HepG2 (cell line): ENCODE measurements at regions not wholly inside any gene's neighbourhood (a gene's known extent, or its start where the extent isn't known, plus 50 kb on each side); places are given as distances from the start of the nearest gene placed in this dataset.

Experiments used
- ATAC-seq: fragments of 200-7000 bp; cut with Tn5 transposase; 3 replicates; pipeline ENCODE4 v1.9.1; 2020; ENCODE audit warnings: mild to moderate bottlenecking, moderate library complexity
- BruUV-seq: library from RNA; stranded (reverse); fragments of 400-500 nt; replicated peaks from 2 replicates; lab custom pipeline; 2021; lab: Mats Ljungman, UMichigan
- CTCF ChIA-PET: fragments of 300-600 bp; formaldehyde crosslinking; extraction: SDS; loops from one replicate; lab custom pipeline; 2021; ENCODE audit warnings: low total read pairs, inconsistent platforms, low intra/inter-chr PET ratio; lab: Yijun Ruan, JAX
- POLR2A ChIA-PET: fragments of 350-600 bp; sonication (Branson Sonifier 250); formaldehyde crosslinking; loops from one replicate; lab custom pipeline; 2020; ENCODE audit warnings: antibody characterized with exemption, inconsistent platforms; lab: Yijun Ruan, JAX
- DNase-seq: peaks from one replicate; pipeline ENCODE4 v3.0.0-alpha.2; 2015; ENCODE audit warnings: low spot score
- FAIRE-seq: peaks from 3 replicates; lab custom pipeline; 2011; peaks lifted over from hg19 to GRCh38; lab: Jason Lieb, UNC
- H2AFZ ChIP-seq: one replicate; pipeline ENCODE4 v1.6.1; 2011; ENCODE audit warnings: low read length, inconsistent platforms
- H3K27ac ChIP-seq: fragments of 300-600 bp; 3 replicates; pipeline ENCODE4 v1.8.0; 2011; ENCODE audit warnings: mixed run types, mild to moderate bottlenecking, mixed read lengths, low read length, inconsistent platforms; ENCODE audit not compliant: insufficient read depth; ENCODE audit errors: extremely low read length
- H3K27me3 ChIP-seq, 2 experiments: fragments of 200-600 bp in 1 of 2; 2 replicates in 1 of 2; 3 replicates in 1 of 2; pipeline versions ENCODE4 v1.6.0 to v1.8.0; 2011; ENCODE audit warnings: low read length in 2 of 2, mild to moderate bottlenecking in 2 of 2, moderate library complexity in 2 of 2, inconsistent platforms in 1 of 2; ENCODE audit not compliant: insufficient read depth in 2 of 2, control insufficient read depth in 1 of 2
- H3K36me3 ChIP-seq, 2 experiments: fragments of 200-600 bp in 1 of 2; replicated peaks in 1 of 2; 2 replicates in 1 of 2; 3 replicates in 1 of 2; pipeline versions ENCODE4 v1.5.1 to v1.8.0; 2011; ENCODE audit warnings: low read length in 2 of 2, inconsistent platforms in 1 of 2; ENCODE audit not compliant: insufficient read depth in 2 of 2, control insufficient read depth in 1 of 2
- H3K4me1 ChIP-seq: 2 replicates; pipeline ENCODE4 v1.5.1; 2012; ENCODE audit warnings: low read length, inconsistent platforms; ENCODE audit not compliant: insufficient read depth
- H3K4me2 ChIP-seq: 2 replicates; pipeline ENCODE4 v1.6.0; 2011; ENCODE audit warnings: low read depth, low read length, inconsistent platforms
- H3K4me3 ChIP-seq, 3 experiments: fragments of 200-600 bp in 1 of 3; sonication (generic), shearing (Covaris generic) in 1 of 3; replicated peaks in 1 of 3; 2 replicates each; pipeline ENCODE4 v1.5.1; 2011 to 2016; ENCODE audit warnings: low read length in 3 of 3, inconsistent platforms in 2 of 3, low read depth in 2 of 3, mild to moderate bottlenecking in 2 of 3, control low read depth in 1 of 3, mixed read lengths in 1 of 3; ENCODE audit not compliant: insufficient read depth in 1 of 3
- H3K79me2 ChIP-seq: one replicate; pipeline ENCODE4 v1.6.1; 2011; ENCODE audit warnings: low read length, inconsistent platforms; ENCODE audit not compliant: insufficient read depth
- H3K9ac ChIP-seq: 2 replicates; pipeline ENCODE4 v1.6.0; 2011; ENCODE audit warnings: mild to moderate bottlenecking, low read depth, low read length, inconsistent platforms; ENCODE audit not compliant: insufficient read depth
- H3K9me3 ChIP-seq: 2 replicates; pipeline ENCODE4 v1.5.1; 2012; ENCODE audit warnings: mild to moderate bottlenecking, low read length
- H4K20me1 ChIP-seq: 2 replicates; pipeline ENCODE4 v1.6.0; 2011; ENCODE audit warnings: inconsistent platforms, mild to moderate bottlenecking, low read length, moderate library complexity; ENCODE audit not compliant: insufficient read depth
- DR1 ChIP-seq: sonication (generic); formaldehyde crosslinking; IDR thresholded peaks from 2 replicates; pipeline ENCODE4 v1.8.0; 2021; ENCODE audit warnings: mild to moderate bottlenecking, missing genetic modification reagents, inconsistent platforms
- HDAC1 ChIP-seq: sonication (generic); formaldehyde crosslinking; IDR thresholded peaks from 2 replicates; pipeline ENCODE4 v1.5.1; 2020; ENCODE audit warnings: mild to moderate bottlenecking, missing genetic modification reagents
- PHF20 ChIP-seq: sonication (generic); formaldehyde crosslinking; IDR thresholded peaks from 2 replicates; pipeline ENCODE4 v1.5.0; 2020; ENCODE audit warnings: mild to moderate bottlenecking, missing genetic modification reagents
- RORA ChIP-seq: sonication (generic); formaldehyde crosslinking; IDR thresholded peaks from 2 replicates; pipeline ENCODE4 v1.5.0; 2020; ENCODE audit warnings: mild to moderate bottlenecking, missing genetic modification reagents, moderate library complexity
- SNRNP70 ChIP-seq: fragments of 200-400 bp; formaldehyde crosslinking; IDR thresholded peaks from 2 replicates; pipeline ENCODE4 v1.6.1; 2017; ENCODE audit warnings: mild to moderate bottlenecking, low read depth, low read length, moderate library complexity
- STAG1 ChIP-seq: sonication (generic); formaldehyde crosslinking; IDR thresholded peaks from 2 replicates; pipeline ENCODE4 v1.4.0; 2020; ENCODE audit warnings: missing genetic modification reagents
- TAF15 ChIP-seq: fragments of 200-400 bp; formaldehyde crosslinking; IDR thresholded peaks from one replicate; pipeline ENCODE4 v1.6.1; 2018; ENCODE audit warnings: mild to moderate bottlenecking, low read depth, low read length; ENCODE audit not compliant: poor library complexity, severe bottlenecking
- TGIF2 ChIP-seq: IDR thresholded peaks from 2 replicates; pipeline ENCODE4 v1.6.1; 2016; ENCODE audit warnings: control low read depth, missing compliant biosample characterization
- ZKSCAN8 ChIP-seq: IDR thresholded peaks from 2 replicates; pipeline ENCODE4 v1.6.1; 2016; ENCODE audit warnings: borderline replicate concordance, missing genetic modification reagents, missing compliant biosample characterization
- ZMYM3 ChIP-seq: sonication (generic); formaldehyde crosslinking; IDR thresholded peaks from 2 replicates; pipeline ENCODE4 v1.5.1; 2020; ENCODE audit warnings: mild to moderate bottlenecking, missing genetic modification reagents
- ZNF598 ChIP-seq: sonication (generic); formaldehyde crosslinking; IDR thresholded peaks from 2 replicates; pipeline ENCODE4 v1.5.1; 2020; ENCODE audit warnings: mild to moderate bottlenecking, missing genetic modification reagents, borderline replicate concordance
- ZNF660 ChIP-seq: sonication (generic); formaldehyde crosslinking; IDR thresholded peaks from 2 replicates; pipeline ENCODE4 v1.5.1; 2020; ENCODE audit warnings: mild to moderate bottlenecking, low read depth, missing genetic modification reagents, borderline replicate concordance
- ZNF788 ChIP-seq: sonication (generic); formaldehyde crosslinking; IDR thresholded peaks from 2 replicates; pipeline ENCODE4 v1.5.0; 2020; ENCODE audit warnings: mild to moderate bottlenecking, missing genetic modification reagents, borderline replicate concordance
- ZNF800 ChIP-seq: sonication (generic); formaldehyde crosslinking; IDR thresholded peaks from 2 replicates; pipeline ENCODE4 v1.4.0; 2020; ENCODE audit warnings: missing genetic modification reagents
- WGBS: methylation state at CpG from one replicate; pipeline ENCODE4 v1.1.6; 2017; ENCODE audit warnings: low lambda C conversion rate; 5-methylcytosine and 5-hydroxymethylcytosine counted together
- in situ Hi-C: cut with HindIII; loops from 2 replicates; pipeline ENCODE4 v1.10.0; 2017; ENCODE audit warnings: low pct_unique_long_range_greater_than_20kb; ENCODE audit not compliant: extremely low pct_ligation_motif_present
- intact Hi-C: fragments of 100-400 bp; cut with micrococcal nuclease; formaldehyde crosslinking; loops from one replicate; pipeline ENCODE4 v1.10.0; 2022; ENCODE audit not compliant: unreplicated experiment
- TF ChIP-seq, protein P1 (sequence below), 2 experiments: sonication (generic) in 1 of 2; formaldehyde crosslinking in 1 of 2; IDR thresholded peaks; 2 replicates each; pipeline versions ENCODE4 v1.5.1 to v1.6.1; 2011 to 2020; ENCODE audit warnings: borderline replicate concordance in 1 of 2, low read depth in 1 of 2, low read length in 1 of 2, mild to moderate bottlenecking in 1 of 2, missing genetic modification reagents in 1 of 2, moderate library complexity in 1 of 2
- TF ChIP-seq, protein P2 (sequence below): sonication (generic); formaldehyde crosslinking; IDR thresholded peaks from 2 replicates; pipeline ENCODE4 v1.5.0; 2020; ENCODE audit warnings: mild to moderate bottlenecking, low read depth, missing genetic modification reagents, borderline replicate concordance
- TF ChIP-seq, protein P3 (sequence below): sonication (generic); formaldehyde crosslinking; IDR thresholded peaks from 2 replicates; pipeline ENCODE4 v1.8.1; 2023; ENCODE audit warnings: mild to moderate bottlenecking, missing genetic modification reagents, borderline replicate concordance

- TF ChIP-seq PHF20 (CRISPR knock-in tag) (no peak), ZKSCAN8 (CRISPR knock-in tag) (no peak), RORA (CRISPR knock-in tag) (no peak), TGIF2 (CRISPR knock-in tag) (no peak), ZMYM3 (CRISPR knock-in tag) (no peak), STAG1 (CRISPR knock-in tag) (no peak), DR1 (no peak), SNRNP70 (no peak), TAF15 (no peak), ZNF800 (CRISPR knock-in tag) (no peak), ZNF660 (CRISPR knock-in tag) (no peak), ZNF598 (no peak), ZNF788 (CRISPR knock-in tag) (no peak), HDAC1 (CRISPR knock-in tag) (no peak)
- TF ChIP-seq, protein P1, sequence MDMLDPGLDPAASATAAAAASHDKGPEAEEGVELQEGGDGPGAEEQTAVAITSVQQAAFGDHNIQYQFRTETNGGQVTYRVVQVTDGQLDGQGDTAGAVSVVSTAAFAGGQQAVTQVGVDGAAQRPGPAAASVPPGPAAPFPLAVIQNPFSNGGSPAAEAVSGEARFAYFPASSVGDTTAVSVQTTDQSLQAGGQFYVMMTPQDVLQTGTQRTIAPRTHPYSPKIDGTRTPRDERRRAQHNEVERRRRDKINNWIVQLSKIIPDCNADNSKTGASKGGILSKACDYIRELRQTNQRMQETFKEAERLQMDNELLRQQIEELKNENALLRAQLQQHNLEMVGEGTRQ (IDR thresholded peaks at IDR 0.05; ENCODE audit: low read depth, low read length), result no peak
- TF ChIP-seq, protein P1 (CRISPR knock-in tag; IDR thresholded peaks at IDR 0.05; ENCODE audit: borderline replicate concordance), result no peak
- TF ChIP-seq, protein P2, sequence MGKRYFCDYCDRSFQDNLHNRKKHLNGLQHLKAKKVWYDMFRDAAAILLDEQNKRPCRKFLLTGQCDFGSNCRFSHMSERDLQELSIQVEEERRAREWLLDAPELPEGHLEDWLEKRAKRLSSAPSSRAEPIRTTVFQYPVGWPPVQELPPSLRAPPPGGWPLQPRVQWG, result no peak
- TF ChIP-seq, protein P3, sequence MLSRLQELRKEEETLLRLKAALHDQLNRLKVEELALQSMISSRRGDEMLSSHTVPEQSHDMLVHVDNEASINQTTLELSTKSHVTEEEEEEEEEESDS (CRISPR knock-in tag), result no peak
- Histone ChIP-seq H3K9me3 (no peaks in the 10 kb centered on the region), H3K27ac (no peak overlapping the region), H3K79me2 (no peaks in the 10 kb centered on the region), H3K4me2 (no peak overlapping the region), H2AFZ (no peak overlapping the region), H3K27me3 (peaks cover 0 to 5% of the 10 kb centered on the region in 2 experiments; a peak in 1 of 5 replicates), H3K4me3 (no peak overlapping the region), H3K4me1 (peaks cover 9% of the 10 kb centered on the region), H3K36me3 (no peaks in the 10 kb centered on the region), H4K20me1 (no peaks in the 10 kb centered on the region), H3K9ac (no peak overlapping the region)
- ATAC-seq (no peak), FAIRE-seq (no peak), DNase-seq (no peak)
- 47% methylated on average over 3 of the region's 3 CpGs for WGBS
- BruUV-seq, result no TSS peak
- intact Hi-C loops, result no loop called here
- ChIA-PET POLR2A (no interaction called here), CTCF (no interaction called here)
- in situ Hi-C loops, result no loop called here
These were observed 187.5 kb downstream of the ADSS2 start for GRCh38 chr1:244264163-244264562.
